Endothelial cell of umbilical vein (primary cell): ENCODE measurements at regions not wholly inside any gene's neighbourhood (a gene's known extent, or its start where the extent isn't known, plus 50 kb on each side); places are given as distances from the start of the nearest gene placed in this dataset.

Experiments used
- BruUV-seq: library from RNA; stranded (reverse); fragments of 400-500 nt; replicated peaks from 2 replicates; lab custom pipeline; 2021; lab: Mats Ljungman, UMichigan
- CTCF ChIA-PET: fragments of 300-600, 350-600 bp; sonication (Branson Sonifier 250); formaldehyde crosslinking; loops from one replicate; lab custom pipeline; 2021; ENCODE audit warnings: antibody characterized with exemption, inconsistent platforms; lab: Charles Lee
- POLR2A ChIA-PET: fragments of 300-600, 350-600 bp; sonication (Branson Sonifier 250); formaldehyde crosslinking; loops from one replicate; lab custom pipeline; 2021; ENCODE audit warnings: antibody characterized with exemption, inconsistent platforms; lab: Charles Lee
- DNase-seq: peaks from one replicate; pipeline ENCODE4 v3.0.0-alpha.2; 2011; ENCODE audit warnings: low read depth, low spot score
- FAIRE-seq: peaks from 2 replicates; lab custom pipeline; 2011; peaks lifted over from hg19 to GRCh38; lab: Jason Lieb, UNC
- H2AFZ ChIP-seq: 2 replicates; pipeline ENCODE4 v1.6.0; 2012; ENCODE audit warnings: low read depth, low read length, control low read depth, inconsistent platforms
- H3K27ac ChIP-seq: 2 replicates; pipeline ENCODE4 v1.5.1; 2011; ENCODE audit warnings: low read depth, mild to moderate bottlenecking, control low read depth, low read length, moderate library complexity; ENCODE audit not compliant: insufficient read depth
- H3K27me3 ChIP-seq, 2 experiments: 2 replicates each; pipeline versions ENCODE4 v1.6.0 to v1.6.1; 2011; ENCODE audit warnings: low read length in 2 of 2, mixed read lengths in 1 of 2; ENCODE audit not compliant: control insufficient read depth in 2 of 2, insufficient read depth in 2 of 2
- H3K36me3 ChIP-seq, 2 experiments: 2 replicates in 1 of 2; 3 replicates in 1 of 2; pipeline ENCODE4 v1.5.1; 2011; ENCODE audit warnings: low read length in 2 of 2, mild to moderate bottlenecking in 1 of 2, moderate library complexity in 1 of 2; ENCODE audit not compliant: control insufficient read depth in 2 of 2, insufficient read depth in 2 of 2; ENCODE audit errors: extremely low read depth in 1 of 2
- H3K4me1 ChIP-seq: 3 replicates; pipeline ENCODE4 v1.5.1; 2011; ENCODE audit warnings: mild to moderate bottlenecking, low read length; ENCODE audit not compliant: control insufficient read depth, insufficient read depth; ENCODE audit errors: extremely low read depth
- H3K4me2 ChIP-seq: 2 replicates; pipeline ENCODE4 v1.6.1; 2011; ENCODE audit warnings: low read length, control low read depth, mixed read lengths; ENCODE audit not compliant: insufficient read depth
- H3K4me3 ChIP-seq, 3 experiments: fragments of 200-600 bp in 1 of 3; sonication (generic), shearing (Covaris generic) in 1 of 3; replicated peaks in 1 of 3; 2 replicates each; pipeline ENCODE4 v1.5.1; 2011 to 2016; ENCODE audit warnings: control low read depth in 3 of 3, low read length in 3 of 3, mild to moderate bottlenecking in 2 of 3, inconsistent platforms in 1 of 3, low read depth in 1 of 3, moderate library complexity in 1 of 3; ENCODE audit not compliant: insufficient read depth in 1 of 3
- H3K79me2 ChIP-seq: 2 replicates; pipeline ENCODE4 v1.6.0; 2012; ENCODE audit warnings: low read length, inconsistent platforms; ENCODE audit not compliant: control insufficient read depth, insufficient read depth
- H3K9ac ChIP-seq: replicated peaks from 2 replicates; pipeline ENCODE3; 2011; ENCODE audit warnings: low read length, control low read depth; ENCODE audit not compliant: insufficient read depth; ENCODE audit errors: extremely low read depth
- H3K9me1 ChIP-seq: replicated peaks from 3 replicates; pipeline ENCODE4 v1.6.0; 2011; ENCODE audit warnings: mild to moderate bottlenecking, low read length; ENCODE audit not compliant: control insufficient read depth, insufficient read depth; ENCODE audit errors: extremely low read depth
- H3K9me3 ChIP-seq: replicated peaks from 2 replicates; pipeline ENCODE4 v1.5.1; 2012; ENCODE audit warnings: low read length, inconsistent platforms; ENCODE audit not compliant: control insufficient read depth, insufficient read depth
- H4K20me1 ChIP-seq: replicated peaks from 2 replicates; pipeline ENCODE3; 2011; ENCODE audit warnings: mild to moderate bottlenecking, low read length; ENCODE audit not compliant: control insufficient read depth, insufficient read depth; ENCODE audit errors: extremely low read depth
- EZH2 ChIP-seq: IDR thresholded peaks from 2 replicates; pipeline ENCODE4 v1.6.1; 2012; ENCODE audit warnings: borderline replicate concordance, low read depth, mild to moderate bottlenecking, moderate library complexity, low read length, inconsistent platforms; ENCODE audit not compliant: severe bottlenecking
- FOS ChIP-seq: IDR thresholded peaks from 2 replicates; pipeline ENCODE4 v1.6.1; 2011; ENCODE audit warnings: mild to moderate bottlenecking, low read length, moderate library complexity, borderline replicate concordance; ENCODE audit not compliant: insufficient read depth
- GATA2 ChIP-seq: IDR thresholded peaks from 2 replicates; pipeline ENCODE4 v1.7.0; 2011; ENCODE audit warnings: low read depth, mild to moderate bottlenecking, moderate library complexity, mixed read lengths, low read length; ENCODE audit not compliant: insufficient read length, insufficient read depth
- JUN ChIP-seq: IDR thresholded peaks from 2 replicates; pipeline ENCODE4 v1.6.1; 2011; ENCODE audit warnings: borderline replicate concordance, low read depth; ENCODE audit not compliant: insufficient read length, insufficient read depth
- MYC ChIP-seq: IDR thresholded peaks from one replicate; pipeline ENCODE4 v1.6.1; 2011; ENCODE audit warnings: mild to moderate bottlenecking, low read depth, low read length
- POLR2A ChIP-seq: IDR thresholded peaks from 2 replicates; pipeline ENCODE4 v1.6.1; 2012; ENCODE audit warnings: low read depth, mild to moderate bottlenecking, control low read depth, low read length
- POLR2AphosphoS5 ChIP-seq: IDR thresholded peaks from 2 replicates; pipeline ENCODE4 v1.6.1; 2012; ENCODE audit warnings: low read depth, mild to moderate bottlenecking, control low read depth, low read length, moderate library complexity; ENCODE audit not compliant: insufficient read depth
- dilution Hi-C: fragments of 300-500 bp; cut with MboI; formaldehyde crosslinking; loops from one replicate; pipeline ENCODE4 v1.15.0; 2019; ENCODE audit warnings: low sequenced_read_pairs; ENCODE audit not compliant: extremely low pct_ligation_motif_present
- intact Hi-C: fragments of 100-400 bp; cut with micrococcal nuclease; formaldehyde crosslinking; loops from one replicate; pipeline ENCODE4 v1.10.0; 2022
- TF ChIP-seq, protein P1 (sequence below): IDR thresholded peaks from 2 replicates; pipeline ENCODE4 v1.6.1; 2011; ENCODE audit not compliant: insufficient read depth, insufficient read length
- TF ChIP-seq, protein P2 (sequence below), 2 donors: IDR thresholded peaks; 1 replicate in 1 of 2; 2 replicates in 1 of 2; pipeline ENCODE4 v1.5.1; 2011; ENCODE audit warnings: low read length in 2 of 2, mild to moderate bottlenecking in 2 of 2, moderate library complexity in 2 of 2, control low read depth in 1 of 2, inconsistent platforms in 1 of 2, low read depth in 1 of 2; ENCODE audit not compliant: insufficient read depth in 1 of 2; ENCODE audit errors: extremely low read depth in 1 of 2

DNA sequence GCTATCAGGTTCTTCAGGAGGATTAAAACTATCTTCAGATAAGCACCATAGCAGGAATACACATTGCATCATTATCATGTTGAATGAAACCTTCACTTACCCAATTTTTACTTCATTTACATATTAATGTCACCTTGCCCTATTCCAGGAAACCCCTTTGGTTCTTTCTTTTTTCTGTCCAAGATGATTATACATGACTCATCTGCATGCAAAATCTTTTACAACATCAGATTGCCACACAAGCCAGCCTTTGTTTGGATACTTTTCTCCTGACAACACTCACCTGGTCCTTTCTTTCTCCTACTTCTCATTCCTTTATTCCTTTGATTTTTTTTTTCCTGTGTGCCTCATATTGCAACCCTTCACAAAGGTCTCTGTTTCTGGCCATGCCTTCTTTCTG lies 200.5 kb upstream of the POU3F2 start:
- intact Hi-C loops = no loop called here
- ChIA-PET POLR2A (no interaction called here), CTCF (no interaction called here)
- H3K79me2 ChIP-seq = no peaks in the 10 kb centered on the region
- H3K9me3 ChIP-seq = no peaks in the 10 kb centered on the region
- H3K9me1 ChIP-seq = no peaks in the 10 kb centered on the region
- H4K20me1 ChIP-seq = no peaks in the 10 kb centered on the region
- BruUV-seq = no TSS peak
- no peak overlapping the region for H3K27ac ChIP-seq
- TF ChIP-seq, protein P1, sequence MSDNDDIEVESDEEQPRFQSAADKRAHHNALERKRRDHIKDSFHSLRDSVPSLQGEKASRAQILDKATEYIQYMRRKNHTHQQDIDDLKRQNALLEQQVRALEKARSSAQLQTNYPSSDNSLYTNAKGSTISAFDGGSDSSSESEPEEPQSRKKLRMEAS = no peak
- TF ChIP-seq, protein P2, sequence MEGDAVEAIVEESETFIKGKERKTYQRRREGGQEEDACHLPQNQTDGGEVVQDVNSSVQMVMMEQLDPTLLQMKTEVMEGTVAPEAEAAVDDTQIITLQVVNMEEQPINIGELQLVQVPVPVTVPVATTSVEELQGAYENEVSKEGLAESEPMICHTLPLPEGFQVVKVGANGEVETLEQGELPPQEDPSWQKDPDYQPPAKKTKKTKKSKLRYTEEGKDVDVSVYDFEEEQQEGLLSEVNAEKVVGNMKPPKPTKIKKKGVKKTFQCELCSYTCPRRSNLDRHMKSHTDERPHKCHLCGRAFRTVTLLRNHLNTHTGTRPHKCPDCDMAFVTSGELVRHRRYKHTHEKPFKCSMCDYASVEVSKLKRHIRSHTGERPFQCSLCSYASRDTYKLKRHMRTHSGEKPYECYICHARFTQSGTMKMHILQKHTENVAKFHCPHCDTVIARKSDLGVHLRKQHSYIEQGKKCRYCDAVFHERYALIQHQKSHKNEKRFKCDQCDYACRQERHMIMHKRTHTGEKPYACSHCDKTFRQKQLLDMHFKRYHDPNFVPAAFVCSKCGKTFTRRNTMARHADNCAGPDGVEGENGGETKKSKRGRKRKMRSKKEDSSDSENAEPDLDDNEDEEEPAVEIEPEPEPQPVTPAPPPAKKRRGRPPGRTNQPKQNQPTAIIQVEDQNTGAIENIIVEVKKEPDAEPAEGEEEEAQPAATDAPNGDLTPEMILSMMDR (IDR thresholded peaks at IDR 0.05; ENCODE audit: extremely low read depth in 1 of 2, insufficient read depth in 1 of 2, low read depth in 1 of 2, low read length in 2 of 2) = no peak
- no peak for TF ChIP-seq JUN
- no peak for TF ChIP-seq MYC
- TF ChIP-seq EZH2 = no peak
- no peak for TF ChIP-seq POLR2AphosphoS5
- no peak for TF ChIP-seq GATA2
- no peak for TF ChIP-seq FOS
- TF ChIP-seq POLR2A = no peak
- no peak for DNase-seq
- no peak overlapping the region for H2AFZ ChIP-seq
- H3K9ac ChIP-seq = no peak overlapping the region
- no peak overlapping the region for H3K4me2 ChIP-seq
- no peak for FAIRE-seq
- H3K27me3 ChIP-seq = no peaks in the 10 kb centered on the region
- dilution Hi-C loops = no loop called here
- H3K36me3 ChIP-seq = no peaks in the 10 kb centered on the region
- no peak overlapping the region for H3K4me3 ChIP-seq
- no peaks in the 10 kb centered on the region for H3K4me1 ChIP-seq
